ENCODE measurements at regions not wholly inside any gene's neighbourhood (a gene's known extent, or its start where the extent isn't known, plus 50 kb on each side); places are given as distances from the start of the nearest gene placed in this dataset.
"Not testable (repeated sequence)": the region's sequence is repeated elsewhere in the genome, so short reads cannot be mapped to it uniquely, and the experiment has no call there.

- no peak for TF ChIP-seq CTCF (conservative IDR thresholded peaks at IDR 0.05)
- peaks cover 2% of the 10 kb centered on the region for H3K27me3 Mint-ChIP-seq (ENCODE audit: insufficient read depth)
- H3K36me3 Mint-ChIP-seq (ENCODE audit: low read depth): no peaks in the 10 kb centered on the region
Measured at GRCh38 chr10:115033898-115034297, 59.3 kb upstream of the ATRNL1 start.

GRCh38 chr10:115039781-115040180 is 53.4 kb upstream of the ATRNL1 start:
- H3K27me3 Mint-ChIP-seq (ENCODE audit: insufficient read depth); H3K27ac Mint-ChIP-seq; H3K36me3 Mint-ChIP-seq (ENCODE audit: low read depth); DNase-seq; H3K27ac ChIP-seq (ENCODE audit: low read depth, low read length); H3K9me3 ChIP-seq (ENCODE audit: control insufficient read depth, low read length); H3K4me3 Mint-ChIP-seq; H3K9ac ChIP-seq (ENCODE audit: extremely low read depth, low read length, poor library complexity, severe bottlenecking); H3K27me3 ChIP-seq (ENCODE audit: control insufficient read depth, insufficient read depth, low read length, poor library complexity, severe bottlenecking); H3K36me3 ChIP-seq (ENCODE audit: control insufficient read depth, insufficient read depth, low read length); H3K4me1 ChIP-seq (ENCODE audit: control insufficient read depth, insufficient read depth, low read length): not testable (repeated sequence)
- peak overlapping the region; percentile 29 for H3K4me3 ChIP-seq (ENCODE audit: low read length)
- H3K9me3 Mint-ChIP-seq: peaks cover 11% of the 10 kb centered on the region
- H3K4me1 Mint-ChIP-seq: peaks cover 23% of the 10 kb centered on the region
- 95 to 100% methylated on average over 1 of the region's 1 CpG for WGBS, 2 experiments (ENCODE audit: insufficient coverage in 1 of 2, insufficient read length in 1 of 2)

More at GRCh38 chr10:115033898-115034297, 59.3 kb upstream of the ATRNL1 start:
- Histone ChIP-seq H3K27ac (ENCODE audit: low read depth, low read length) (no peak overlapping the region), H3K9me3 (ENCODE audit: control insufficient read depth, low read length) (no peaks in the 10 kb centered on the region), H3K9ac (ENCODE audit: extremely low read depth, low read length, poor library complexity, severe bottlenecking) (no peak overlapping the region), H3K36me3 (ENCODE audit: control insufficient read depth, insufficient read depth, low read length) (no peaks in the 10 kb centered on the region), H3K27me3 (ENCODE audit: control insufficient read depth, insufficient read depth, low read length, poor library complexity, severe bottlenecking) (no peaks in the 10 kb centered on the region), H3K4me1 (ENCODE audit: control insufficient read depth, insufficient read depth, low read length) (peaks cover 16% of the 10 kb centered on the region), H3K4me3 (ENCODE audit: low read length) (no peak overlapping the region)
- H3K27ac Mint-ChIP-seq: no peak overlapping the region
- 90 to 93% methylated on average over 2 to 6 of the region's 6 CpGs for WGBS, 2 experiments (ENCODE audit: insufficient coverage in 1 of 2, insufficient read length in 1 of 2)
- peaks cover 22% of the 10 kb centered on the region for H3K4me1 Mint-ChIP-seq
- H3K9me3 Mint-ChIP-seq: peaks cover 3% of the 10 kb centered on the region
- H3K4me3 Mint-ChIP-seq: no peak overlapping the region
- no peak for DNase-seq
